Endothelial cell of umbilical vein (primary cell): ENCODE measurements at regions not wholly inside any gene's neighbourhood (a gene's known extent, or its start where the extent isn't known, plus 50 kb on each side); places are given as distances from the start of the nearest gene placed in this dataset.

Experiments
- BruUV-seq: library from RNA; stranded (reverse); fragments of 400-500 nt; replicated peaks from 2 replicates; lab custom pipeline; 2021; lab: Mats Ljungman, UMichigan
- CTCF ChIA-PET: fragments of 300-600, 350-600 bp; sonication (Branson Sonifier 250); formaldehyde crosslinking; loops from one replicate; lab custom pipeline; 2021; ENCODE audit warnings: antibody characterized with exemption, inconsistent platforms; lab: Charles Lee
- POLR2A ChIA-PET: fragments of 300-600, 350-600 bp; sonication (Branson Sonifier 250); formaldehyde crosslinking; loops from one replicate; lab custom pipeline; 2021; ENCODE audit warnings: antibody characterized with exemption, inconsistent platforms; lab: Charles Lee
- DNase-seq: peaks from one replicate; pipeline ENCODE4 v3.0.0-alpha.2; 2011; ENCODE audit warnings: low read depth, low spot score
- FAIRE-seq: peaks from 2 replicates; lab custom pipeline; 2011; peaks lifted over from hg19 to GRCh38; lab: Jason Lieb, UNC
- H2AFZ ChIP-seq: 2 replicates; pipeline ENCODE4 v1.6.0; 2012; ENCODE audit warnings: low read depth, low read length, control low read depth, inconsistent platforms
- H3K27ac ChIP-seq: 2 replicates; pipeline ENCODE4 v1.5.1; 2011; ENCODE audit warnings: low read depth, mild to moderate bottlenecking, control low read depth, low read length, moderate library complexity; ENCODE audit not compliant: insufficient read depth
- H3K27me3 ChIP-seq, 2 experiments: 2 replicates each; pipeline versions ENCODE4 v1.6.0 to v1.6.1; 2011; ENCODE audit warnings: low read length in 2 of 2, mixed read lengths in 1 of 2; ENCODE audit not compliant: control insufficient read depth in 2 of 2, insufficient read depth in 2 of 2
- H3K36me3 ChIP-seq, 2 experiments: 2 replicates in 1 of 2; 3 replicates in 1 of 2; pipeline ENCODE4 v1.5.1; 2011; ENCODE audit warnings: low read length in 2 of 2, mild to moderate bottlenecking in 1 of 2, moderate library complexity in 1 of 2; ENCODE audit not compliant: control insufficient read depth in 2 of 2, insufficient read depth in 2 of 2; ENCODE audit errors: extremely low read depth in 1 of 2
- H3K4me1 ChIP-seq: 3 replicates; pipeline ENCODE4 v1.5.1; 2011; ENCODE audit warnings: mild to moderate bottlenecking, low read length; ENCODE audit not compliant: control insufficient read depth, insufficient read depth; ENCODE audit errors: extremely low read depth
- H3K4me2 ChIP-seq: 2 replicates; pipeline ENCODE4 v1.6.1; 2011; ENCODE audit warnings: low read length, control low read depth, mixed read lengths; ENCODE audit not compliant: insufficient read depth
- H3K4me3 ChIP-seq, 3 experiments: fragments of 200-600 bp in 1 of 3; sonication (generic), shearing (Covaris generic) in 1 of 3; replicated peaks in 1 of 3; 2 replicates each; pipeline ENCODE4 v1.5.1; 2011 to 2016; ENCODE audit warnings: control low read depth in 3 of 3, low read length in 3 of 3, mild to moderate bottlenecking in 2 of 3, inconsistent platforms in 1 of 3, low read depth in 1 of 3, moderate library complexity in 1 of 3; ENCODE audit not compliant: insufficient read depth in 1 of 3
- H3K79me2 ChIP-seq: 2 replicates; pipeline ENCODE4 v1.6.0; 2012; ENCODE audit warnings: low read length, inconsistent platforms; ENCODE audit not compliant: control insufficient read depth, insufficient read depth
- H3K9ac ChIP-seq: replicated peaks from 2 replicates; pipeline ENCODE3; 2011; ENCODE audit warnings: low read length, control low read depth; ENCODE audit not compliant: insufficient read depth; ENCODE audit errors: extremely low read depth
- H3K9me1 ChIP-seq: replicated peaks from 3 replicates; pipeline ENCODE4 v1.6.0; 2011; ENCODE audit warnings: mild to moderate bottlenecking, low read length; ENCODE audit not compliant: control insufficient read depth, insufficient read depth; ENCODE audit errors: extremely low read depth
- H3K9me3 ChIP-seq: replicated peaks from 2 replicates; pipeline ENCODE4 v1.5.1; 2012; ENCODE audit warnings: low read length, inconsistent platforms; ENCODE audit not compliant: control insufficient read depth, insufficient read depth
- H4K20me1 ChIP-seq: replicated peaks from 2 replicates; pipeline ENCODE3; 2011; ENCODE audit warnings: mild to moderate bottlenecking, low read length; ENCODE audit not compliant: control insufficient read depth, insufficient read depth; ENCODE audit errors: extremely low read depth
- CTCF ChIP-seq, 2 donors: IDR thresholded peaks; 1 replicate in 1 of 2; 2 replicates in 1 of 2; pipeline ENCODE4 v1.5.1; 2011; ENCODE audit warnings: low read length in 2 of 2, mild to moderate bottlenecking in 2 of 2, moderate library complexity in 2 of 2, control low read depth in 1 of 2, inconsistent platforms in 1 of 2, low read depth in 1 of 2; ENCODE audit not compliant: insufficient read depth in 1 of 2; ENCODE audit errors: extremely low read depth in 1 of 2
- EZH2 ChIP-seq: IDR thresholded peaks from 2 replicates; pipeline ENCODE4 v1.6.1; 2012; ENCODE audit warnings: borderline replicate concordance, low read depth, mild to moderate bottlenecking, moderate library complexity, low read length, inconsistent platforms; ENCODE audit not compliant: severe bottlenecking
- FOS ChIP-seq: IDR thresholded peaks from 2 replicates; pipeline ENCODE4 v1.6.1; 2011; ENCODE audit warnings: mild to moderate bottlenecking, low read length, moderate library complexity, borderline replicate concordance; ENCODE audit not compliant: insufficient read depth
- GATA2 ChIP-seq: IDR thresholded peaks from 2 replicates; pipeline ENCODE4 v1.7.0; 2011; ENCODE audit warnings: low read depth, mild to moderate bottlenecking, moderate library complexity, mixed read lengths, low read length; ENCODE audit not compliant: insufficient read length, insufficient read depth
- JUN ChIP-seq: IDR thresholded peaks from 2 replicates; pipeline ENCODE4 v1.6.1; 2011; ENCODE audit warnings: borderline replicate concordance, low read depth; ENCODE audit not compliant: insufficient read length, insufficient read depth
- MAX ChIP-seq: IDR thresholded peaks from 2 replicates; pipeline ENCODE4 v1.6.1; 2011; ENCODE audit not compliant: insufficient read depth, insufficient read length
- MYC ChIP-seq: IDR thresholded peaks from one replicate; pipeline ENCODE4 v1.6.1; 2011; ENCODE audit warnings: mild to moderate bottlenecking, low read depth, low read length
- POLR2A ChIP-seq: IDR thresholded peaks from 2 replicates; pipeline ENCODE4 v1.6.1; 2012; ENCODE audit warnings: low read depth, mild to moderate bottlenecking, control low read depth, low read length
- POLR2AphosphoS5 ChIP-seq: IDR thresholded peaks from 2 replicates; pipeline ENCODE4 v1.6.1; 2012; ENCODE audit warnings: low read depth, mild to moderate bottlenecking, control low read depth, low read length, moderate library complexity; ENCODE audit not compliant: insufficient read depth
- dilution Hi-C: fragments of 300-500 bp; cut with MboI; formaldehyde crosslinking; loops from one replicate; pipeline ENCODE4 v1.15.0; 2019; ENCODE audit warnings: low sequenced_read_pairs; ENCODE audit not compliant: extremely low pct_ligation_motif_present
- intact Hi-C: fragments of 100-400 bp; cut with micrococcal nuclease; formaldehyde crosslinking; loops from one replicate; pipeline ENCODE4 v1.10.0; 2022

- no peaks in the 10 kb centered on the region for H3K36me3 ChIP-seq
- no peaks in the 10 kb centered on the region for H4K20me1 ChIP-seq
- no peak overlapping the region for H2AFZ ChIP-seq
- H3K79me2 ChIP-seq = no peaks in the 10 kb centered on the region
- TF ChIP-seq MYC (no peak), POLR2A (no peak)
- no peaks in the 10 kb centered on the region for H3K9me3 ChIP-seq
- POLR2A ChIA-PET = no interaction called here
- H3K4me2 ChIP-seq = no peak overlapping the region
- no peak overlapping the region for H3K9ac ChIP-seq
- peaks cover 12% of the 10 kb centered on the region for H3K4me1 ChIP-seq
- no peak for DNase-seq
- no peaks in the 10 kb centered on the region for H3K27me3 ChIP-seq
- H3K4me3 ChIP-seq = no peak overlapping the region
- CTCF ChIA-PET = interaction anchor here (2.2 kb wide), 1 partner anchor 10 kb away, joined by 10 read pairs; no protein-coding TSS in a partner anchor
- dilution Hi-C loops (no loop called here), intact Hi-C loops (no loop called here)
- H3K9me1 ChIP-seq = no peaks in the 10 kb centered on the region
- no peak overlapping the region for H3K27ac ChIP-seq
- no peak for FAIRE-seq
- no TSS peak for BruUV-seq
Measured at GRCh38 chr3:160152638-160153037, 72.6 kb upstream of the C3orf80 start.

- Histone ChIP-seq H3K4me3 (no peak overlapping the region), H2AFZ (no peak overlapping the region), H3K4me1 (peaks cover 12% of the 10 kb centered on the region), H3K27me3 (no peaks in the 10 kb centered on the region), H3K9ac (no peak overlapping the region), H3K36me3 (no peaks in the 10 kb centered on the region), H3K9me3 (no peaks in the 10 kb centered on the region), H3K27ac (no peak overlapping the region), H4K20me1 (no peaks in the 10 kb centered on the region), H3K4me2 (no peak overlapping the region), H3K79me2 (no peaks in the 10 kb centered on the region), H3K9me1 (no peaks in the 10 kb centered on the region)
- intact Hi-C loops = no loop called here
- TF ChIP-seq MAX (no peak), POLR2A (no peak), JUN (no peak), FOS (no peak), EZH2 (no peak), CTCF (IDR thresholded peaks at IDR 0.05; ENCODE audit: extremely low read depth in 1 of 2, insufficient read depth in 1 of 2, low read depth in 1 of 2, low read length in 2 of 2) (no peak), MYC (no peak), GATA2 (no peak), POLR2AphosphoS5 (no peak)
- dilution Hi-C loops = no loop called here
- ChIA-PET POLR2A (no interaction called here), CTCF (interaction anchor here (1.0 to 2.2 kb wide), 2 partner anchors 9 to 122 kb away, joined by 3 to 10 read pairs; no protein-coding TSS in a partner anchor)
- DNase-seq (no peak), FAIRE-seq (no peak)
- no TSS peak for BruUV-seq
Measured at GRCh38 chr3:160154033-160154432, 71.2 kb upstream of the C3orf80 start.
